ENCODE measurements at regions not wholly inside any gene's neighbourhood (a gene's known extent, or its start where the extent isn't known, plus 50 kb on each side); places are given as distances from the start of the nearest gene placed in this dataset.

GRCh38 chr18:10381516-10381915 lies 72.9 kb upstream of the APCDD1 start:
- H3K9me3 ChIP-seq (ENCODE audit: control insufficient read depth in 2 of 3, low read length in 3 of 3): no peaks in the 10 kb centered on the region
- H3K27me3 Mint-ChIP-seq: peaks cover under 1 to 11% (median 9%) of the 10 kb centered on the region in 5 donors
- H3K4me1 Mint-ChIP-seq: no peaks in the 10 kb centered on the region
- H3K27me3 ChIP-seq (ENCODE audit: control insufficient read depth in 2 of 2, insufficient read depth in 2 of 2, low read length in 2 of 2): no peaks in the 10 kb centered on the region
- H3K27ac ChIP-seq (ENCODE audit: low read depth, low read length): no peak overlapping the region
- H3K4me1 ChIP-seq (ENCODE audit: control insufficient read depth in 2 of 2, insufficient read depth in 2 of 2, low read length in 2 of 2): no peaks in the 10 kb centered on the region
- no peak for DNase-seq
- no peak overlapping the region for H3K27ac Mint-ChIP-seq
- H3K4me3 ChIP-seq (ENCODE audit: low read length): no peak overlapping the region
- ChIA-PET CTCF (no interaction called here), POLR2A (no interaction called here)
- ATAC-seq: no peak
- no peaks in the 10 kb centered on the region for H3K36me3 Mint-ChIP-seq
- H3K9me3 Mint-ChIP-seq: peaks cover 0 to 8% (median 0%) of the 10 kb centered on the region in 11 donors
- H3K36me3 ChIP-seq (ENCODE audit: control insufficient read depth in 2 of 3, insufficient read depth in 3 of 3, low read length in 3 of 3): no peaks in the 10 kb centered on the region
- H3K4me3 Mint-ChIP-seq: no peak overlapping the region
- intact Hi-C loops (cut with micrococcal nuclease): no loop called here

GRCh38 chr18:10381951-10382350 lies 72.5 kb upstream of the APCDD1 start:
- Histone ChIP-seq H3K27me3 (ENCODE audit: control insufficient read depth in 2 of 2, insufficient read depth in 2 of 2, low read length in 2 of 2) (no peaks in the 10 kb centered on the region), H3K36me3 (ENCODE audit: control insufficient read depth in 2 of 3, insufficient read depth in 3 of 3, low read length in 3 of 3) (no peaks in the 10 kb centered on the region), H3K4me3 (ENCODE audit: low read length) (no peak overlapping the region), H3K27ac (ENCODE audit: low read depth, low read length) (no peak overlapping the region), H3K9me3 (ENCODE audit: control insufficient read depth in 2 of 3, low read length in 3 of 3) (no peaks in the 10 kb centered on the region), H3K4me1 (ENCODE audit: control insufficient read depth in 2 of 2, insufficient read depth in 2 of 2, low read length in 2 of 2) (no peaks in the 10 kb centered on the region)
- ATAC-seq (no peak), DNase-seq (no peak)
- Mint-ChIP-seq H3K27me3 (peaks cover 5 to 15% (median 9%) of the 10 kb centered on the region in 5 donors), H3K27ac (no peak overlapping the region), H3K9me3 (peaks cover 0 to 8% (median 0%) of the 10 kb centered on the region in 11 donors), H3K36me3 (no peaks in the 10 kb centered on the region), H3K4me1 (no peaks in the 10 kb centered on the region), H3K4me3 (no peak overlapping the region)
- CTCF ChIA-PET: no interaction called here
- intact Hi-C loops (cut with micrococcal nuclease): no loop called here
- POLR2A ChIA-PET: no interaction called here

DNA sequence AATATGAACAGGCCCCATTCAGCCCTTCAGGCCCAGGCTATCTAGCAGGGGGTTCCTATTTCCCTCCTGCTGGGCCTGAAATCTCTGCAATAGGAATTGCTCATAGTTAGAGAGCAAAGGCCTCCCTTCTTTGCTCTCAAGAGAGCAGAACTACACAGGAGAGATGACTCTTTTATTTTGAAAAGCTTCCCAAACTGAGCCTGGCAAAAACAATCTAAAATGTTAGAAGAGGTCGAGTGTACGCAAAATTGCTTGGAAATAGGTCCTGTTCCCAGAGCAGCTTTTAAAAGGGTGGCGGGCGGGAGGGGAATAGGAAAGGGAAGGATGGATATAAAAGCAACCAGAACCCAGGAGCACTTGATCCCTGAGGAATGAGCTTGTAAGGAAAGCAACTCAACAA lies 68.4 kb upstream of the APCDD1 start:
- H3K4me1 Mint-ChIP-seq: no peaks in the 10 kb centered on the region
- Histone ChIP-seq H3K36me3 (ENCODE audit: control insufficient read depth in 2 of 3, insufficient read depth in 3 of 3, low read length in 3 of 3) (no peaks in the 10 kb centered on the region), H3K27ac (ENCODE audit: low read depth, low read length) (no peak overlapping the region), H3K4me1 (ENCODE audit: control insufficient read depth in 2 of 2, insufficient read depth in 2 of 2, low read length in 2 of 2) (no peaks in the 10 kb centered on the region), H3K27me3 (ENCODE audit: control insufficient read depth in 2 of 2, insufficient read depth in 2 of 2, low read length in 2 of 2) (no peaks in the 10 kb centered on the region), H3K4me3 (ENCODE audit: low read length) (no peak overlapping the region), H3K9me3 (ENCODE audit: control insufficient read depth in 2 of 3, low read length in 3 of 3) (no peaks in the 10 kb centered on the region)
- DNase-seq (no peak), ATAC-seq (no peak)
- peaks cover 8 to 30% (median 16%) of the 10 kb centered on the region in 5 donors for H3K27me3 Mint-ChIP-seq
- H3K4me3 Mint-ChIP-seq: no peak overlapping the region
- intact Hi-C loops (cut with micrococcal nuclease): no loop called here
- no peak overlapping the region for H3K27ac Mint-ChIP-seq
- ChIA-PET POLR2A (no interaction called here), CTCF (no interaction called here)
- H3K36me3 Mint-ChIP-seq: no peaks in the 10 kb centered on the region
- H3K9me3 Mint-ChIP-seq: peaks cover 0 to 8% (median 0%) of the 10 kb centered on the region in 11 donors

DNA sequence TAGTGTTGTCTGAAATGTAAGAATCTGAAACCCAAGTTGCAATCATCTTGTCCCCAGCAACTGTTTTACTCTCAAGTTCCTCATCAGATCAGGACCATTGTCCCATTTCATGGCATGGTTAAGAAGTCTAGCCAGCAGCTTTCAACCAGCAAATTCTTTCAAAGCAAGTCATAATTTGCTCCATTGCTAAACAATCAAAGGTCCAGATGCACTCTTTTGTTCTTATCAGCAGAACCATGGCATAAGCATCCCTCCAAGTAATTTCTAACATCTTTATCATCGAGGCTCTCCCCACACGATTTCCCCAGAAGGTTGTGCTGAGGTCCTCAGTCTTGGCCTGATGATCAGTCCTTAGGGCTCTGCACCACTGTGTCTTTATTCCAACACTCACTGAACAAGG lies 67.5 kb upstream of the APCDD1 start:
- Histone ChIP-seq H3K27me3 (ENCODE audit: control insufficient read depth in 2 of 2, insufficient read depth in 2 of 2, low read length in 2 of 2) (no peaks in the 10 kb centered on the region), H3K4me1 (ENCODE audit: control insufficient read depth in 2 of 2, insufficient read depth in 2 of 2, low read length in 2 of 2) (no peaks in the 10 kb centered on the region), H3K4me3 (ENCODE audit: low read length) (no peak overlapping the region), H3K27ac (ENCODE audit: low read depth, low read length) (no peak overlapping the region), H3K9me3 (ENCODE audit: control insufficient read depth in 2 of 3, low read length in 3 of 3) (no peaks in the 10 kb centered on the region), H3K36me3 (ENCODE audit: control insufficient read depth in 2 of 3, insufficient read depth in 3 of 3, low read length in 3 of 3) (no peaks in the 10 kb centered on the region)
- ATAC-seq: no peak
- ChIA-PET CTCF (no interaction called here), POLR2A (no interaction called here)
- Mint-ChIP-seq H3K27me3 (peaks cover 8 to 36% (median 20%) of the 10 kb centered on the region in 5 donors), H3K36me3 (no peaks in the 10 kb centered on the region), H3K4me1 (peaks cover 0 to 9% (median 0%) of the 10 kb centered on the region in 7 donors), H3K27ac (no peak overlapping the region), H3K9me3 (peaks cover 0 to 8% (median 0%) of the 10 kb centered on the region in 11 donors), H3K4me3 (no peak overlapping the region)
- intact Hi-C loops (cut with micrococcal nuclease): no loop called here
- no peak for DNase-seq

DNA sequence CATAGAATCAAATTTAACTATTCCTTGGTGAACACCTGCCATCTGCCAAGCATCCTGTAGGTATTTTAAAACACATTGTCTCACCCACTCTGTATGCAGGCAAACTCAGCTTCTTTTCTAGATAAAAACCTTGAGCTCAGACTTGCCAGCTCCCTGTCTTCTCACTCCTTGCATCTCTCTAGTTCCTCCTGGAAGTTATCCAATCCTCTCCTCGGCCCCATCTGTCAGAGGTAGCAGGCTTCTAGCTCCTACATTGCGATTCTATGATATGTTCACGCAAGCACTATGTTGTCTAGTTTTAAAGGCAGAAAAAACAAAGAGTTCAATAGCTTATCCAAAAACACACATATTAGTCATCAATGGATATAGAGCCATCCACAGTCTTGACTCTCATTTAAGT lies 67.0 kb upstream of the APCDD1 start:
- Histone ChIP-seq H3K27ac (ENCODE audit: low read depth, low read length) (no peak overlapping the region), H3K4me3 (ENCODE audit: low read length) (no peak overlapping the region), H3K36me3 (ENCODE audit: control insufficient read depth in 2 of 3, insufficient read depth in 3 of 3, low read length in 3 of 3) (no peaks in the 10 kb centered on the region), H3K9me3 (ENCODE audit: control insufficient read depth in 2 of 3, low read length in 3 of 3) (no peaks in the 10 kb centered on the region), H3K4me1 (ENCODE audit: control insufficient read depth in 2 of 2, insufficient read depth in 2 of 2, low read length in 2 of 2) (no peaks in the 10 kb centered on the region), H3K27me3 (ENCODE audit: control insufficient read depth in 2 of 2, insufficient read depth in 2 of 2, low read length in 2 of 2) (no peaks in the 10 kb centered on the region)
- DNase-seq: no peak
- Mint-ChIP-seq H3K27me3 (peaks cover 8 to 36% (median 20%) of the 10 kb centered on the region in 5 donors), H3K36me3 (no peaks in the 10 kb centered on the region), H3K9me3 (peaks cover 0 to 8% (median 0%) of the 10 kb centered on the region in 11 donors), H3K4me3 (no peak overlapping the region), H3K27ac (no peak overlapping the region), H3K4me1 (peaks cover 0 to 10% (median 0%) of the 10 kb centered on the region in 7 donors)
- intact Hi-C loops (cut with micrococcal nuclease): no loop called here
- ChIA-PET CTCF (no interaction called here), POLR2A (no interaction called here)
- no peak for ATAC-seq

- H3K36me3 Mint-ChIP-seq: no peaks in the 10 kb centered on the region
- intact Hi-C loops (cut with micrococcal nuclease): no loop called here
- no peak overlapping the region for H3K4me3 Mint-ChIP-seq
- Histone ChIP-seq H3K36me3 (ENCODE audit: control insufficient read depth in 2 of 3, insufficient read depth in 3 of 3, low read length in 3 of 3) (no peaks in the 10 kb centered on the region), H3K27me3 (ENCODE audit: control insufficient read depth in 2 of 2, insufficient read depth in 2 of 2, low read length in 2 of 2) (no peaks in the 10 kb centered on the region), H3K4me3 (ENCODE audit: low read length) (no peak overlapping the region), H3K4me1 (ENCODE audit: control insufficient read depth in 2 of 2, insufficient read depth in 2 of 2, low read length in 2 of 2) (no peaks in the 10 kb centered on the region), H3K9me3 (ENCODE audit: control insufficient read depth in 2 of 3, low read length in 3 of 3) (no peaks in the 10 kb centered on the region), H3K27ac (ENCODE audit: low read depth, low read length) (no peak overlapping the region)
- ATAC-seq: no peak
- peaks cover 0 to 6% (median 0%) of the 10 kb centered on the region in 11 donors for H3K9me3 Mint-ChIP-seq
- peaks cover 8 to 36% (median 24%) of the 10 kb centered on the region in 5 donors for H3K27me3 Mint-ChIP-seq
- CTCF ChIA-PET: no interaction called here
- POLR2A ChIA-PET: no interaction called here
- H3K4me1 Mint-ChIP-seq: peaks cover 0 to 10% (median 0%) of the 10 kb centered on the region in 7 donors
- no peak for DNase-seq
- H3K27ac Mint-ChIP-seq: no peak overlapping the region
Measured at GRCh38 chr18:10388373-10388772, 66.1 kb upstream of the APCDD1 start.

DNA sequence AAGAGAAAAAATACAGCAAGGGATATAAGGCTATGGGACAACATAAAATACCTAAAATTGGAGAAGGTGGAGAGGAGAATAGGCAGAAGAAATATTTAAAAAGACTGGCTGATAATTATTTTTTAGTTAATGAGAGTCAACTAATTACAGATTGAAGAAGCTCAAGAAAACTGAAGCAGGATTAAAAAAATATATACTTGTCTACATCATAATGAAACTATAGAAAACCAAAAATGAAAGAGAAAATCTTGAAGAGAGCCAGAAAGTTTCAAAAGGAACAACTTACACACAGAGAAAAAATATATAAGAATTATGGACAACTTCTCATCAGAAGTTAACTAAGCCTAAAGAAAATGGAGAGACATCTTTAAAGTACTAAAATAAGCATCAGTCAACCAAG lies 62.9 kb upstream of the APCDD1 start:
- POLR2A ChIA-PET: no interaction called here
- Mint-ChIP-seq H3K27me3 (peaks cover 8 to 31% (median 26%) of the 10 kb centered on the region in 5 donors), H3K4me3 (peak overlapping the region in 1 of 10 donors; percentile 35), H3K4me1 (peaks cover 0 to 10% (median 0%) of the 10 kb centered on the region in 7 donors), H3K36me3 (no peaks in the 10 kb centered on the region), H3K9me3 (peaks cover 0 to 13% (median 0%) of the 10 kb centered on the region in 11 donors), H3K27ac (peak overlapping the region in 1 of 9 donors; percentile 47)
- no peaks in the 10 kb centered on the region for H3K36me3 ChIP-seq (ENCODE audit: control insufficient read depth in 2 of 3, insufficient read depth in 3 of 3, low read length in 3 of 3)
- no peaks in the 10 kb centered on the region for H3K9me3 ChIP-seq (ENCODE audit: control insufficient read depth in 2 of 3, low read length in 3 of 3)
- DNase-seq: no peak
- CTCF ChIA-PET: no interaction called here
- H3K4me3 ChIP-seq (ENCODE audit: low read length): no peak overlapping the region
- H3K27me3 ChIP-seq (ENCODE audit: control insufficient read depth in 2 of 2, insufficient read depth in 2 of 2, low read length in 2 of 2): no peaks in the 10 kb centered on the region
- intact Hi-C loops (cut with micrococcal nuclease): no loop called here
- H3K27ac ChIP-seq (ENCODE audit: low read depth, low read length): no peak overlapping the region
- no peak for ATAC-seq
- H3K4me1 ChIP-seq (ENCODE audit: control insufficient read depth in 2 of 2, insufficient read depth in 2 of 2, low read length in 2 of 2): no peaks in the 10 kb centered on the region

Data from naive thymus-derived CD4-positive, alpha-beta T cell (primary cell).